Prostate gland (tissue), 2 donors: ENCODE measurements at regions not wholly inside any gene's neighbourhood (a gene's known extent, or its start where the extent isn't known, plus 50 kb on each side); places are given as distances from the start of the nearest gene placed in this dataset.

Experiments
- POLR2AphosphoS5 ChIP-seq: sonication (generic); formaldehyde crosslinking; IDR thresholded peaks from one replicate; pipeline ENCODE4 v1.6.1; 2017; ENCODE audit warnings: antibody characterized with exemption
- TF ChIP-seq, protein P1 (sequence below), 4 experiments: fragments of 200-600 bp in 2 of 4; fragments of 450-650 bp in 2 of 4; sonication (generic) in 2 of 4; IDR thresholded peaks; 1 replicate in 3 of 4; 2 replicates in 1 of 4; pipeline ENCODE4 v1.5.1; 2016 to 2019; ENCODE audit warnings: antibody characterized with exemption in 4 of 4, mild to moderate bottlenecking in 2 of 4, moderate library complexity in 2 of 4

- TF ChIP-seq, protein P1, sequence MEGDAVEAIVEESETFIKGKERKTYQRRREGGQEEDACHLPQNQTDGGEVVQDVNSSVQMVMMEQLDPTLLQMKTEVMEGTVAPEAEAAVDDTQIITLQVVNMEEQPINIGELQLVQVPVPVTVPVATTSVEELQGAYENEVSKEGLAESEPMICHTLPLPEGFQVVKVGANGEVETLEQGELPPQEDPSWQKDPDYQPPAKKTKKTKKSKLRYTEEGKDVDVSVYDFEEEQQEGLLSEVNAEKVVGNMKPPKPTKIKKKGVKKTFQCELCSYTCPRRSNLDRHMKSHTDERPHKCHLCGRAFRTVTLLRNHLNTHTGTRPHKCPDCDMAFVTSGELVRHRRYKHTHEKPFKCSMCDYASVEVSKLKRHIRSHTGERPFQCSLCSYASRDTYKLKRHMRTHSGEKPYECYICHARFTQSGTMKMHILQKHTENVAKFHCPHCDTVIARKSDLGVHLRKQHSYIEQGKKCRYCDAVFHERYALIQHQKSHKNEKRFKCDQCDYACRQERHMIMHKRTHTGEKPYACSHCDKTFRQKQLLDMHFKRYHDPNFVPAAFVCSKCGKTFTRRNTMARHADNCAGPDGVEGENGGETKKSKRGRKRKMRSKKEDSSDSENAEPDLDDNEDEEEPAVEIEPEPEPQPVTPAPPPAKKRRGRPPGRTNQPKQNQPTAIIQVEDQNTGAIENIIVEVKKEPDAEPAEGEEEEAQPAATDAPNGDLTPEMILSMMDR (IDR thresholded peaks at IDR 0.05), result no peak
- TF ChIP-seq POLR2AphosphoS5, result no peak
Measured at GRCh38 chr4:56247646-56248045, 139.6 kb downstream of the AASDH start.
